Fibroblast of lung (primary cell): ENCODE measurements at regions not wholly inside any gene's neighbourhood (a gene's known extent, or its start where the extent isn't known, plus 50 kb on each side); places are given as distances from the start of the nearest gene placed in this dataset.

Experiments used
- EZH2 ChIP-seq: IDR thresholded peaks from 2 replicates; pipeline ENCODE4 v1.5.1; 2012; ENCODE audit warnings: low read length, control low read depth, mild to moderate bottlenecking; ENCODE audit errors: missing control alignments
- TF ChIP-seq, protein P1 (sequence below), 2 donors: IDR thresholded peaks in 1 of 2; conservative IDR thresholded peaks in 1 of 2; 1 replicate in 1 of 2; 2 replicates in 1 of 2; pipeline ENCODE4 v1.5.1; 2011 to 2012; ENCODE audit warnings: low read length in 2 of 2, control low read depth in 1 of 2, inconsistent platforms in 1 of 2, low read depth in 1 of 2, mild to moderate bottlenecking in 1 of 2

DNA sequence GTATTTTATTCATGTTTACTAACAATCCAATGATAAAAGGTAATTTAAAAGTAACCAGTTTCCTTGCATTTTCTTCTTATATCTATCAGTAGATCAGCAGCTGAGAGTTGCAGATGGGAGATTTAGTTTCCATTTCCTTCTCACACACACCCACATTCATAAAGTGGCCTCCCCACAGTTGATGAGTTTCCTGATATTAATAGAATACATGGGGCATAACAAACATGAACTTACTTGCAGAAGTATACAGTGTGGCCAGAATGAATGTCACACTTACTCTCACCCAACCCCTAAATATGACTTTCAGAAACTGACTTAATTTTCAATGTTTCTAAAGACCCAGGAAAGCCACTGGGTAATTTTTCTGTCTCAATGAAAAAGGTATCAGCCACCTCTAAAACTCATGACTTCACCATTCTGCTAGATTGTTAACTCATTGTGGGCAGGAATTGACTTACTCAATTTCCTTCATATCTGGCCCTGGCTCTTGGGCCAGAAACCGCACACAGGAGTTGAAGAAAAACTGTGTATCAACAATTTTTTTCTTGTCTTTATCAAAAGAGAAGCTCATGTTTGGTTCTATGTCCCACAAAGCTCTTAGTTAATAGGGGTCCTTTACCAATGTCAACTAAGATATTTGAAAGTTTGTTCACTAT lies 63.5 kb upstream of the OSMR start:
- TF ChIP-seq, protein P1, sequence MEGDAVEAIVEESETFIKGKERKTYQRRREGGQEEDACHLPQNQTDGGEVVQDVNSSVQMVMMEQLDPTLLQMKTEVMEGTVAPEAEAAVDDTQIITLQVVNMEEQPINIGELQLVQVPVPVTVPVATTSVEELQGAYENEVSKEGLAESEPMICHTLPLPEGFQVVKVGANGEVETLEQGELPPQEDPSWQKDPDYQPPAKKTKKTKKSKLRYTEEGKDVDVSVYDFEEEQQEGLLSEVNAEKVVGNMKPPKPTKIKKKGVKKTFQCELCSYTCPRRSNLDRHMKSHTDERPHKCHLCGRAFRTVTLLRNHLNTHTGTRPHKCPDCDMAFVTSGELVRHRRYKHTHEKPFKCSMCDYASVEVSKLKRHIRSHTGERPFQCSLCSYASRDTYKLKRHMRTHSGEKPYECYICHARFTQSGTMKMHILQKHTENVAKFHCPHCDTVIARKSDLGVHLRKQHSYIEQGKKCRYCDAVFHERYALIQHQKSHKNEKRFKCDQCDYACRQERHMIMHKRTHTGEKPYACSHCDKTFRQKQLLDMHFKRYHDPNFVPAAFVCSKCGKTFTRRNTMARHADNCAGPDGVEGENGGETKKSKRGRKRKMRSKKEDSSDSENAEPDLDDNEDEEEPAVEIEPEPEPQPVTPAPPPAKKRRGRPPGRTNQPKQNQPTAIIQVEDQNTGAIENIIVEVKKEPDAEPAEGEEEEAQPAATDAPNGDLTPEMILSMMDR (conservative IDR thresholded peaks at IDR 0.05 in 1 of 2, IDR thresholded peaks at IDR 0.05 in 1 of 2; ENCODE audit: low read depth in 1 of 2, low read length in 2 of 2): no peak
- no peak for TF ChIP-seq EZH2
